GM21390 (cell line): ENCODE measurements at regions not wholly inside any gene's neighbourhood (a gene's known extent, or its start where the extent isn't known, plus 50 kb on each side); places are given as distances from the start of the nearest gene placed in this dataset.

ENCODE experiments used
- ATAC-seq: cut with Tn5 transposase; IDR thresholded peaks from one replicate; pipeline ENCODE4 v1.9.1; 2021; ENCODE audit not compliant: unreplicated experiment

- no peak for ATAC-seq
Measured at GRCh38 chr5:60271517-60271916, 378.0 kb upstream of the PDE4D start.

- no peak for ATAC-seq
Measured at GRCh38 chr5:60267907-60268306, 374.4 kb upstream of the PDE4D start.

- ATAC-seq = no peak
Measured at GRCh38 chr5:60263346-60263745, 369.8 kb upstream of the PDE4D start.

- ATAC-seq = no peak
Measured at GRCh38 chr5:60262576-60263295, 369.2 kb upstream of the PDE4D start.

- ATAC-seq = no peak
Measured at GRCh38 chr5:60261732-60262131, 368.2 kb upstream of the PDE4D start.

GRCh38 chr5:60260658-60261057, 367.1 kb upstream of the PDE4D start:
- no peak for ATAC-seq

GRCh38 chr5:60259730-60260129, 366.2 kb upstream of the PDE4D start:
- no peak for ATAC-seq

- ATAC-seq = no peak
Measured at GRCh38 chr5:60257596-60258271, 364.2 kb upstream of the PDE4D start.

GRCh38 chr5:60256546-60256945, 363.0 kb upstream of the PDE4D start:
- ATAC-seq = no peak

- ATAC-seq = peak; percentile 96
Measured at GRCh38 chr5:60248901-60249300, 355.4 kb upstream of the PDE4D start.

- no peak for ATAC-seq
Measured at GRCh38 chr5:60243713-60244112, 350.2 kb upstream of the PDE4D start.

- no peak for ATAC-seq
Measured at GRCh38 chr5:60232036-60232795, 338.7 kb upstream of the PDE4D start.

GRCh38 chr5:60230456-60230855, 336.9 kb upstream of the PDE4D start:
- no peak for ATAC-seq

GRCh38 chr5:60229691-60230185, 336.2 kb upstream of the PDE4D start:
- no peak for ATAC-seq

GRCh38 chr5:60228676-60229075, 335.1 kb upstream of the PDE4D start:
- no peak for ATAC-seq

GRCh38 chr5:60226128-60226527, 332.6 kb upstream of the PDE4D start:
- ATAC-seq = no peak

GRCh38 chr5:60223342-60223741, 329.8 kb upstream of the PDE4D start:
- no peak for ATAC-seq

- no peak for ATAC-seq
Measured at GRCh38 chr5:60219921-60220320, 326.4 kb upstream of the PDE4D start.

- ATAC-seq = no peak
Measured at GRCh38 chr5:60210810-60211209, 317.3 kb upstream of the PDE4D start.

- no peak for ATAC-seq
Measured at GRCh38 chr5:60209146-60209840, 315.8 kb upstream of the PDE4D start.

- ATAC-seq = no peak
Measured at GRCh38 chr5:60208716-60209115, 315.2 kb upstream of the PDE4D start.
